ENCODE measurements at regions not wholly inside any gene's neighbourhood (a gene's known extent, or its start where the extent isn't known, plus 50 kb on each side); places are given as distances from the start of the nearest gene placed in this dataset.

DNA sequence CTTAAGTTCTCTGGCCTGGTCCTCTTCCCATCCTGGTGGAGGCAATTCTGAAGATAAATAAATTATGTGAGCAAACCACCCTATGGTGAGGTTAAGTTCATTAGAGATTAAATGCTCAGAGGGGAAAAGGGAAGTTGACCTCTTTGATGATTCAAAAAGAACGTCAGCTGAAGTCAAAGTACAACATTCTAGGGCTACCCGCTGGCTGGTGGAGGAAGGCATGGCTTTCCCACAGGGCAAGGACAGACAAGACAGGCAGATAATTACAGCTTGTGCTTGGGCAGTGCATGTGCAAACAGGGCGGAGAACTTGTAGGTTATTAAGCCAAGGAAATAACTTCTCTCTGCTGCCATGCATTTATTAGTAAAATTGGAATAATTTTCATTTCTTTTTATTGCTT, 91.0 kb upstream of the SLC24A3 start:
- TF ChIP-seq, protein P1, sequence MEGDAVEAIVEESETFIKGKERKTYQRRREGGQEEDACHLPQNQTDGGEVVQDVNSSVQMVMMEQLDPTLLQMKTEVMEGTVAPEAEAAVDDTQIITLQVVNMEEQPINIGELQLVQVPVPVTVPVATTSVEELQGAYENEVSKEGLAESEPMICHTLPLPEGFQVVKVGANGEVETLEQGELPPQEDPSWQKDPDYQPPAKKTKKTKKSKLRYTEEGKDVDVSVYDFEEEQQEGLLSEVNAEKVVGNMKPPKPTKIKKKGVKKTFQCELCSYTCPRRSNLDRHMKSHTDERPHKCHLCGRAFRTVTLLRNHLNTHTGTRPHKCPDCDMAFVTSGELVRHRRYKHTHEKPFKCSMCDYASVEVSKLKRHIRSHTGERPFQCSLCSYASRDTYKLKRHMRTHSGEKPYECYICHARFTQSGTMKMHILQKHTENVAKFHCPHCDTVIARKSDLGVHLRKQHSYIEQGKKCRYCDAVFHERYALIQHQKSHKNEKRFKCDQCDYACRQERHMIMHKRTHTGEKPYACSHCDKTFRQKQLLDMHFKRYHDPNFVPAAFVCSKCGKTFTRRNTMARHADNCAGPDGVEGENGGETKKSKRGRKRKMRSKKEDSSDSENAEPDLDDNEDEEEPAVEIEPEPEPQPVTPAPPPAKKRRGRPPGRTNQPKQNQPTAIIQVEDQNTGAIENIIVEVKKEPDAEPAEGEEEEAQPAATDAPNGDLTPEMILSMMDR (IDR thresholded peaks at IDR 0.05 in 8 of 11, conservative IDR thresholded peaks at IDR 0.05 in 3 of 11) = no peak
- TF ChIP-seq POLR2AphosphoS5 (IDR thresholded peaks at IDR 0.05) = no peak
- TF ChIP-seq POLR2A (IDR thresholded peaks at IDR 0.05) = no peak
